ENCODE measurements at regions not wholly inside any gene's neighbourhood (a gene's known extent, or its start where the extent isn't known, plus 50 kb on each side); places are given as distances from the start of the nearest gene placed in this dataset.

GRCh38 chr13:84032116-84032515 is 149.8 kb upstream of the SLITRK1 start:
- TF ChIP-seq CTCF (IDR thresholded peaks at IDR 0.05) (no peak), SP1 (CRISPR knock-in tag; conservative IDR thresholded peaks at IDR 0.05) (no peak), USF2 (CRISPR knock-in tag; IDR thresholded peaks at IDR 0.05) (no peak), ATF6 (CRISPR knock-in tag; IDR thresholded peaks at IDR 0.05) (no peak), CREB1 (CRISPR knock-in tag; IDR thresholded peaks at IDR 0.05) (no peak), E2F4 (CRISPR knock-in tag; IDR thresholded peaks at IDR 0.05; ENCODE audit: borderline replicate concordance, low read depth) (no peak), USF1 (CRISPR knock-in tag; IDR thresholded peaks at IDR 0.05) (no peak), ZNF532 (CRISPR knock-in tag; IDR thresholded peaks at IDR 0.05; ENCODE audit: borderline replicate concordance) (no peak), RELA (CRISPR knock-in tag; IDR thresholded peaks at IDR 0.05; ENCODE audit: borderline replicate concordance) (no peak)
